NCI-H510A (cell line): ENCODE measurements at regions not wholly inside any gene's neighbourhood (a gene's known extent, or its start where the extent isn't known, plus 50 kb on each side); places are given as distances from the start of the nearest gene placed in this dataset.
"Not testable (repeated sequence)": the region's sequence is repeated elsewhere in the genome, so short reads cannot be mapped to it uniquely, and the experiment has no call there.

Experiments
- DNase-seq: peaks from one replicate; lab custom pipeline; 2025; lab: John Stamatoyannopoulos, UW

- no peak for DNase-seq
These were observed 338.4 kb upstream of the C2CD4B start for GRCh38 chr15:62503451-62503850.

GRCh38 chr15:62505762-62506161, 340.7 kb upstream of the C2CD4B start:
- DNase-seq: no peak

- DNase-seq: no peak
These were observed 341.2 kb upstream of the C2CD4B start for GRCh38 chr15:62506217-62506805.

- no peak for DNase-seq
These were observed 344.4 kb upstream of the C2CD4B start for GRCh38 chr15:62509395-62509958.

GRCh38 chr15:62510791-62511190, 345.7 kb upstream of the C2CD4B start:
- DNase-seq: no peak

- no peak for DNase-seq
These were observed 347.8 kb upstream of the C2CD4B start for GRCh38 chr15:62512904-62513303.

- DNase-seq: no peak
These were observed 348.8 kb upstream of the C2CD4B start for GRCh38 chr15:62513893-62514292.

- no peak for DNase-seq
These were observed 350.8 kb upstream of the C2CD4B start for GRCh38 chr15:62515696-62516395.

- DNase-seq: no peak
These were observed 352.5 kb upstream of the C2CD4B start for GRCh38 chr15:62517541-62517940.

GRCh38 chr15:62518666-62519065, 353.6 kb upstream of the C2CD4B start:
- not testable (repeated sequence) for DNase-seq

- no peak for DNase-seq
These were observed 354.8 kb upstream of the C2CD4B start for GRCh38 chr15:62519900-62520299.

GRCh38 chr15:62520887-62521286, 355.8 kb upstream of the C2CD4B start:
- DNase-seq: no peak

GRCh38 chr15:62521396-62521795, 356.3 kb upstream of the C2CD4B start:
- no peak for DNase-seq

- DNase-seq: no peak
These were observed 359.8 kb upstream of the C2CD4B start for GRCh38 chr15:62524848-62525247.

- DNase-seq: no peak
These were observed 362.3 kb upstream of the C2CD4B start for GRCh38 chr15:62527387-62527786.

GRCh38 chr15:62528505-62528904, 363.4 kb upstream of the C2CD4B start:
- no peak for DNase-seq

GRCh38 chr15:62532367-62532766, 367.3 kb upstream of the C2CD4B start:
- no peak for DNase-seq

GRCh38 chr15:62533687-62534086, 368.6 kb upstream of the C2CD4B start:
- DNase-seq: no peak

GRCh38 chr15:62534996-62535395, 369.9 kb upstream of the C2CD4B start:
- DNase-seq: no peak

- DNase-seq: no peak
These were observed 374.2 kb upstream of the C2CD4B start for GRCh38 chr15:62539236-62539635.

GRCh38 chr15:62541250-62541649, 376.2 kb upstream of the C2CD4B start:
- DNase-seq: no peak

GRCh38 chr15:62541846-62542245, 376.8 kb upstream of the C2CD4B start:
- DNase-seq: no peak

GRCh38 chr15:62544446-62544845, 379.4 kb upstream of the C2CD4B start:
- no peak for DNase-seq
